H1 (cell line): ENCODE measurements at regions not wholly inside any gene's neighbourhood (a gene's known extent, or its start where the extent isn't known, plus 50 kb on each side); places are given as distances from the start of the nearest gene placed in this dataset.

Experiments used
- CTCF ChIA-PET: fragments of 300-600 bp; sonication (Branson Sonifier 250); formaldehyde crosslinking; loops from one replicate; lab custom pipeline; 2021; ENCODE audit not compliant: partially characterized antibody; lab: Charles Lee
- POLR2A ChIA-PET: fragments of 300-600 bp; sonication (Branson Sonifier 250); formaldehyde crosslinking; loops from one replicate; lab custom pipeline; 2021; ENCODE audit warnings: inconsistent platforms; ENCODE audit not compliant: partially characterized antibody; lab: Charles Lee
- DNase-seq, 2 experiments: peaks; one replicate each; pipeline versions ENCODE4 v3.0.0 to v3.0.0-alpha.2; 2010 to 2022; ENCODE audit warnings: low spot score in 2 of 2, low read depth in 1 of 2, mixed read lengths in 1 of 2
- FAIRE-seq: peaks from 2 replicates; lab custom pipeline; 2011; peaks lifted over from hg19 to GRCh38; lab: Jason Lieb, UNC
- H2AFZ ChIP-seq: 2 replicates; pipeline ENCODE4 v1.8.1; 2012; ENCODE audit warnings: low read length, inconsistent platforms
- H2AK5ac ChIP-seq: 2 replicates; pipeline ENCODE4 v1.6.1; 2013; ENCODE audit warnings: low read depth, low read length
- H2BK120ac ChIP-seq: replicated peaks from 2 replicates; pipeline ENCODE3; 2013; ENCODE audit warnings: low read depth, low read length, inconsistent platforms
- H2BK12ac ChIP-seq: 2 replicates; pipeline ENCODE4 v1.6.1; 2013; ENCODE audit warnings: low read depth, low read length
- H2BK15ac ChIP-seq: 2 replicates; pipeline ENCODE4 v1.6.1; 2013; ENCODE audit warnings: low read length
- H2BK20ac ChIP-seq: 2 replicates; pipeline ENCODE4 v1.6.1; 2013; ENCODE audit warnings: low read length
- H2BK5ac ChIP-seq: 2 replicates; pipeline ENCODE4 v1.6.1; 2013; ENCODE audit warnings: low read depth, low read length
- H3K14ac ChIP-seq: 2 replicates; pipeline ENCODE4 v1.6.1; 2013; ENCODE audit warnings: inconsistent platforms; ENCODE audit not compliant: insufficient read length
- H3K18ac ChIP-seq: 2 replicates; pipeline ENCODE4 v1.6.1; 2013; ENCODE audit warnings: low read length; ENCODE audit errors: extremely low read depth
- H3K23ac ChIP-seq: 2 replicates; pipeline ENCODE4 v1.6.1; 2013; ENCODE audit warnings: inconsistent platforms; ENCODE audit not compliant: insufficient read length
- H3K23me2 ChIP-seq: 2 replicates; pipeline ENCODE4 v1.6.1; 2013; ENCODE audit warnings: low read depth, low read length
- H3K27ac ChIP-seq: 2 replicates; pipeline ENCODE4 v1.6.1; 2011; ENCODE audit warnings: low read depth, low read length, inconsistent platforms
- H3K27me3 ChIP-seq, 4 experiments: replicated peaks in 1 of 4; 1 replicate in 1 of 4; 2 replicates in 3 of 4; pipeline versions ENCODE4 v1.6.1 to v1.8.1; 2011 to 2013; ENCODE audit warnings: low read length in 3 of 4, mild to moderate bottlenecking in 3 of 4, inconsistent platforms in 2 of 4, mixed read lengths in 2 of 4, moderate library complexity in 1 of 4; ENCODE audit not compliant: control insufficient read depth in 3 of 4, insufficient read depth in 3 of 4; ENCODE audit errors: extremely low read depth in 1 of 4
- H3K36me3 ChIP-seq, 4 experiments: 2 replicates each; pipeline versions ENCODE4 v1.6.1 to v1.8.1; 2011 to 2013; ENCODE audit warnings: mild to moderate bottlenecking in 4 of 4, low read length in 3 of 4, moderate library complexity in 2 of 4, control low read depth in 1 of 4, inconsistent platforms in 1 of 4; ENCODE audit not compliant: insufficient read depth in 4 of 4, control insufficient read depth in 2 of 4
- H3K4ac ChIP-seq: replicated peaks from 2 replicates; pipeline ENCODE3; 2013; ENCODE audit warnings: low read length, low read depth, mixed read lengths, inconsistent platforms; ENCODE audit not compliant: insufficient read length
- H3K4me1 ChIP-seq, 4 experiments: replicated peaks in 1 of 4; 1 replicate in 1 of 4; 2 replicates in 3 of 4; pipeline versions ENCODE4 v1.6.1 to v1.8.1; 2011 to 2013; ENCODE audit warnings: low read length in 3 of 4, inconsistent platforms in 2 of 4, mixed read lengths in 1 of 4; ENCODE audit not compliant: insufficient read depth in 4 of 4, control insufficient read depth in 3 of 4
- H3K4me2 ChIP-seq, 2 experiments: 2 replicates each; pipeline versions ENCODE4 v1.6.1 to v1.8.1; 2011 to 2013; ENCODE audit warnings: low read depth in 2 of 2, low read length in 2 of 2, control low read depth in 1 of 2, inconsistent platforms in 1 of 2, mild to moderate bottlenecking in 1 of 2; ENCODE audit not compliant: insufficient read depth in 1 of 2
- H3K4me3 ChIP-seq, 4 experiments: fragments of 200-600, 300-600 bp in 1 of 4; sonication (generic), shearing (Covaris generic), sonication (Bioruptor Twin) in 1 of 4; 2 replicates each; pipeline versions ENCODE4 v1.5.1 to v1.8.1; 2011 to 2016; ENCODE audit warnings: low read length in 4 of 4, low read depth in 3 of 4, control low read depth in 2 of 4, inconsistent platforms in 2 of 4, mild to moderate bottlenecking in 2 of 4, mixed read lengths in 1 of 4, moderate library complexity in 1 of 4; ENCODE audit not compliant: insufficient read depth in 2 of 4; ENCODE audit errors: extremely low read depth in 1 of 4
- H3K56ac ChIP-seq: replicated peaks from 2 replicates; pipeline ENCODE3; 2013; ENCODE audit warnings: low read depth, mild to moderate bottlenecking, mixed read lengths, low read length, inconsistent platforms; ENCODE audit not compliant: insufficient read length
- H3K79me1 ChIP-seq: 2 replicates; pipeline ENCODE4 v1.6.1; 2013; ENCODE audit warnings: low read depth, low read length, control low read depth
- H3K79me2 ChIP-seq, 2 experiments: 2 replicates each; pipeline versions ENCODE4 v1.6.1 to v1.8.1; 2012 to 2013; ENCODE audit warnings: low read length in 2 of 2, mild to moderate bottlenecking in 2 of 2, inconsistent platforms in 1 of 2; ENCODE audit not compliant: insufficient read depth in 2 of 2, control insufficient read depth in 1 of 2
- H3K9ac ChIP-seq, 4 experiments: replicated peaks in 1 of 4; 1 replicate in 1 of 4; 2 replicates in 3 of 4; pipeline versions ENCODE4 v1.6.1 to v1.8.1; 2011 to 2013; ENCODE audit warnings: low read depth in 3 of 4, low read length in 3 of 4, control low read depth in 2 of 4, mild to moderate bottlenecking in 2 of 4, moderate library complexity in 2 of 4, inconsistent platforms in 1 of 4; ENCODE audit errors: extremely low read depth in 1 of 4
- H3K9me3 ChIP-seq, 2 experiments: 2 replicates each; pipeline versions ENCODE4 v1.6.1 to v1.8.1; 2012 to 2013; ENCODE audit warnings: mild to moderate bottlenecking in 2 of 2, moderate library complexity in 2 of 2, control low read depth in 1 of 2, inconsistent platforms in 1 of 2, low read depth in 1 of 2, low read length in 1 of 2, mixed read lengths in 1 of 2; ENCODE audit not compliant: insufficient read depth in 2 of 2
- H4K20me1 ChIP-seq, 2 experiments: replicated peaks in 1 of 2; 2 replicates each; pipeline versions ENCODE3 to v1.8.1; 2011 to 2013; ENCODE audit warnings: inconsistent platforms in 2 of 2, low read length in 2 of 2, mild to moderate bottlenecking in 1 of 2; ENCODE audit not compliant: insufficient read depth in 2 of 2, control insufficient read depth in 1 of 2
- H4K5ac ChIP-seq: 2 replicates; pipeline ENCODE4 v1.6.1; 2013; ENCODE audit warnings: low read length, low read depth, mixed read lengths, inconsistent platforms; ENCODE audit not compliant: insufficient read length
- H4K8ac ChIP-seq: 2 replicates; pipeline ENCODE4 v1.8.0; 2013; ENCODE audit warnings: mild to moderate bottlenecking, moderate library complexity, low read length, inconsistent platforms; ENCODE audit not compliant: insufficient read depth; ENCODE audit errors: extremely low read depth
- H4K91ac ChIP-seq: replicated peaks from 2 replicates; pipeline ENCODE3; 2013; ENCODE audit warnings: low read length, mixed read lengths, inconsistent platforms; ENCODE audit not compliant: insufficient read length
- BRCA1 ChIP-seq: IDR thresholded peaks from 2 replicates; pipeline ENCODE4 v1.6.1; 2012; ENCODE audit warnings: low read depth, low read length, improper control_type of control experiment
- WGBS, 2 experiments: shearing (Covaris generic) in 1 of 2; methylation state at CpG; one replicate each; pipeline versions ENCODE4 v1.1.6 to v1.1.7; 2013 to 2015; ENCODE audit warnings: low lambda C conversion rate in 2 of 2, mixed read lengths in 2 of 2, inconsistent platforms in 1 of 2, low coverage in 1 of 2, missing lambda C conversion rate in 1 of 2; ENCODE audit not compliant: insufficient replicate concordance in 2 of 2, insufficient coverage in 1 of 2, insufficient read length in 1 of 2; ENCODE audit errors: extremely low coverage in 1 of 2, missing lambda C conversion rate in 1 of 2; 5-methylcytosine and 5-hydroxymethylcytosine counted together

DNA sequence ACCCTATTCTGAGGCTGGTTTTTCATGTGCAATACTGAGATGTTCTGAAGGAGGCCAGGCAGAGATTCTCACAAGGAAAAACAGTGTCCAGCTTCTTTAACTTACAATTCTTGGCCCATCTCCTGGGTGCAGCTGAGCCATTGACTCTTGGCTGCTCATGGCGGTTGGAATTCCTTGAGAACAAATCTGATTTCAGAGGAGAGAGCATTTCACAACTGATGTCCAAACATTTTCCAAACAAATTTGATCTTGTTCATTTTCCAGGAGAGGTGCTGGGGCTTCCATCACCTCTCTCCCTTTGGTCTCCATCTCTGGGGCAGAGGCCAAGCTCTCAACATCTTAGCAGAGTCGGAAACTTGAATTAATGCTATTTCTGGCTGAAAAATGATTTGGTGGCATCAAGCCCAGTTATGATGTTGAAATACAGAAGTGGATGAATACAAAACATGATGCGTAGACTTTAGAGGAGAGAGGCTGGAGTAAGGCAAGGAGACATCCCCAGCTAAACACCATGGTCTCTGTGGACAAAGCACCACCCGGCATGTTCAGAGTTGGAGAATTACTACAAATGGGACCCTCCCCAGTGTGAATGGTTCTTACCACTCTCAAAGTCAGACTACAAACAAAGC is 593.0 kb downstream of the VRK1 start:
- H2BK12ac ChIP-seq = no peak overlapping the region
- H2BK20ac ChIP-seq = no peak overlapping the region
- POLR2A ChIA-PET = no interaction called here
- no peaks in the 10 kb centered on the region for H3K9me3 ChIP-seq
- peaks cover 0 to 14% (median 8%) of the 10 kb centered on the region in 4 experiments; a peak in 4 of 7 replicates for H3K4me1 ChIP-seq
- no peak overlapping the region for H4K5ac ChIP-seq
- H2BK5ac ChIP-seq = no peak overlapping the region
- no peaks in the 10 kb centered on the region for H3K27me3 ChIP-seq
- no peak overlapping the region for H3K4me3 ChIP-seq
- H3K79me2 ChIP-seq = no peaks in the 10 kb centered on the region
- WGBS, 2 experiments = 97% methylated on average over 4 of the region's 4 CpGs; no CpG with 5 or more reads in 1 of the 2 experiments
- no peaks in the 10 kb centered on the region for H4K20me1 ChIP-seq
- H3K23ac ChIP-seq = no peak overlapping the region
- DNase-seq = no peak
- no peak for TF ChIP-seq BRCA1
- TF ChIP-seq, all 59 proteins: peak for 0
- Histone ChIP-seq H2BK120ac (no peak overlapping the region), H3K4me2 (no peak overlapping the region), H2AK5ac (no peak overlapping the region), H3K4ac (no peak overlapping the region), H3K18ac (no peak overlapping the region), H4K8ac (no peak overlapping the region), H2AFZ (no peak overlapping the region), H3K23me2 (no peaks in the 10 kb centered on the region), H3K79me1 (no peaks in the 10 kb centered on the region), H3K9ac (no peak overlapping the region), H3K14ac (no peak overlapping the region), H3K27ac (no peak overlapping the region), H3K36me3 (no peaks in the 10 kb centered on the region; a peak in 1 of 8 replicates), H2BK15ac (no peak overlapping the region), H4K91ac (no peak overlapping the region), H3K56ac (no peak overlapping the region)
- CTCF ChIA-PET = interaction anchor here (0.6 to 1.5 kb wide), 2 partner anchors 161 to 205 kb away, joined by 3 read pairs; no protein-coding TSS in a partner anchor
- FAIRE-seq = no peak
